IMR-90 (cell line): ENCODE measurements at regions not wholly inside any gene's neighbourhood (a gene's known extent, or its start where the extent isn't known, plus 50 kb on each side); places are given as distances from the start of the nearest gene placed in this dataset.

Experiments
- ATAC-seq: fragments of 200-7000 bp; cut with Tn5 transposase; 2 replicates; pipeline ENCODE4 v1.9.1; 2020; ENCODE audit warnings: low read depth, mild to moderate bottlenecking, moderate library complexity
- BruUV-seq: library from RNA; stranded (reverse); fragments of 400-500 nt; replicated peaks from 2 replicates; lab custom pipeline; 2021; lab: Mats Ljungman, UMichigan
- CTCF ChIA-PET: fragments of 300-600 bp; formaldehyde crosslinking; extraction: SDS; loops from one replicate; lab custom pipeline; 2021; ENCODE audit warnings: antibody characterized with exemption; lab: Yijun Ruan, JAX
- POLR2A ChIA-PET: fragments of 300-600 bp; sonication (Branson Sonifier 250); formaldehyde crosslinking; loops from one replicate; lab custom pipeline; 2022; ENCODE audit warnings: antibody characterized with exemption; ENCODE audit not compliant: unreplicated experiment; lab: Charles Lee
- DNase-seq: peaks from one replicate; pipeline ENCODE4 v3.0.0; 2013
- H2AFZ ChIP-seq: replicated peaks from 2 replicates; pipeline ENCODE3; 2013; ENCODE audit warnings: low read length, mild to moderate bottlenecking; ENCODE audit not compliant: poor library complexity
- H2AK5ac ChIP-seq: 2 replicates; pipeline ENCODE4 v1.6.1; 2013; ENCODE audit warnings: low read depth, low read length, inconsistent platforms
- H2AK9ac ChIP-seq: replicated peaks from 2 replicates; pipeline ENCODE3; 2013; ENCODE audit warnings: mild to moderate bottlenecking, low read depth, low read length, moderate library complexity; ENCODE audit not compliant: poor library complexity
- H2BK120ac ChIP-seq: 2 replicates; pipeline ENCODE4 v1.6.1; 2013; ENCODE audit warnings: low read depth, low read length, inconsistent platforms
- H2BK15ac ChIP-seq: 3 replicates; pipeline ENCODE4 v1.6.1; 2013; ENCODE audit warnings: low read depth, low read length, inconsistent platforms
- H2BK20ac ChIP-seq: 2 replicates; pipeline ENCODE4 v1.6.1; 2013; ENCODE audit warnings: low read depth, mild to moderate bottlenecking, inconsistent platforms, low read length, moderate library complexity
- H2BK5ac ChIP-seq: 2 replicates; pipeline ENCODE4 v1.6.1; 2013; ENCODE audit warnings: mild to moderate bottlenecking, low read depth, low read length, inconsistent platforms; ENCODE audit not compliant: poor library complexity, severe bottlenecking
- H3K14ac ChIP-seq: replicated peaks from 2 replicates; pipeline ENCODE4 v1.6.1; 2013; ENCODE audit warnings: low read depth, low read length, inconsistent platforms
- H3K18ac ChIP-seq: 2 replicates; pipeline ENCODE4 v1.6.1; 2013; ENCODE audit warnings: low read depth, low read length, control low read depth
- H3K23ac ChIP-seq: 2 replicates; pipeline ENCODE4 v1.6.1; 2013; ENCODE audit warnings: low read depth, low read length, inconsistent platforms
- H3K27ac ChIP-seq: 2 replicates; pipeline ENCODE4 v1.5.1; 2013; ENCODE audit warnings: mild to moderate bottlenecking, control low read depth, low read length; ENCODE audit not compliant: insufficient read depth
- H3K27me3 ChIP-seq: 2 replicates; pipeline ENCODE4 v1.6.1; 2013; ENCODE audit warnings: low read length; ENCODE audit not compliant: control insufficient read depth, insufficient read depth
- H3K36me3 ChIP-seq: 2 replicates; pipeline ENCODE4 v1.6.1; 2013; ENCODE audit warnings: low read length, mixed read lengths; ENCODE audit not compliant: control insufficient read depth, insufficient read depth
- H3K4ac ChIP-seq: 2 replicates; pipeline ENCODE4 v1.6.1; 2013; ENCODE audit warnings: low read depth, low read length, inconsistent platforms
- H3K4me1 ChIP-seq: 2 replicates; pipeline ENCODE4 v1.6.1; 2013; ENCODE audit warnings: low read length, mixed read lengths; ENCODE audit not compliant: control insufficient read depth, insufficient read depth
- H3K4me2 ChIP-seq: 2 replicates; pipeline ENCODE4 v1.6.1; 2013; ENCODE audit warnings: low read depth, mild to moderate bottlenecking, control low read depth, low read length, moderate library complexity
- H3K4me3 ChIP-seq: 2 replicates; pipeline ENCODE4 v1.5.1; 2013; ENCODE audit warnings: low read depth, mild to moderate bottlenecking, control low read depth, low read length, moderate library complexity; ENCODE audit not compliant: insufficient read depth
- H3K56ac ChIP-seq: 2 replicates; pipeline ENCODE4 v1.6.1; 2013; ENCODE audit warnings: low read length, inconsistent platforms; ENCODE audit not compliant: insufficient read depth; ENCODE audit errors: extremely low read depth
- H3K79me1 ChIP-seq, 2 experiments: 2 replicates each; pipeline ENCODE4 v1.6.1; 2013; ENCODE audit warnings: low read length in 2 of 2, inconsistent platforms in 1 of 2, low read depth in 1 of 2
- H3K9ac ChIP-seq: 2 replicates; pipeline ENCODE4 v1.6.1; 2013; ENCODE audit warnings: low read depth, low read length, control low read depth
- H3K9me1 ChIP-seq: 2 replicates; pipeline ENCODE4 v1.6.1; 2013; ENCODE audit warnings: low read length, inconsistent platforms; ENCODE audit not compliant: insufficient read depth
- H3K9me3 ChIP-seq: 2 replicates; pipeline ENCODE4 v1.6.1; 2013; ENCODE audit warnings: low read length; ENCODE audit not compliant: control insufficient read depth, insufficient read depth
- H4K20me1 ChIP-seq: 2 replicates; pipeline ENCODE4 v1.6.1; 2013; ENCODE audit warnings: low read length, inconsistent platforms; ENCODE audit not compliant: insufficient read depth
- H4K5ac ChIP-seq: 2 replicates; pipeline ENCODE4 v1.6.1; 2013; ENCODE audit warnings: mild to moderate bottlenecking, low read depth, low read length, control low read depth
- H4K8ac ChIP-seq, 2 experiments: 2 replicates each; pipeline ENCODE4 v1.6.1; 2013; ENCODE audit warnings: low read depth in 2 of 2, low read length in 2 of 2, control low read depth in 1 of 2, inconsistent platforms in 1 of 2
- H4K91ac ChIP-seq: 2 replicates; pipeline ENCODE4 v1.6.1; 2013; ENCODE audit warnings: low read depth, low read length, inconsistent platforms; ENCODE audit not compliant: insufficient read depth
- BHLHE40 ChIP-seq: fragments of 150-350 bp; IDR thresholded peaks from 2 replicates; pipeline ENCODE4 v1.6.1; 2016; ENCODE audit warnings: mild to moderate bottlenecking, low read depth, low read length
- CEBPB ChIP-seq: IDR thresholded peaks from 2 replicates; pipeline ENCODE4 v1.6.1; 2012; ENCODE audit warnings: low read depth, low read length, improper control_type of control experiment
- CTCF ChIP-seq: conservative IDR thresholded peaks from 2 replicates; pipeline ENCODE4 v1.5.1; 2012; ENCODE audit warnings: mild to moderate bottlenecking, low read depth, low read length, improper control_type of control experiment
- FOS ChIP-seq: fragments of 150-350 bp; IDR thresholded peaks from 2 replicates; pipeline ENCODE4 v1.6.1; 2016; ENCODE audit warnings: low read depth, low read length
- MAFK ChIP-seq: IDR thresholded peaks from 2 replicates; pipeline ENCODE4 v1.6.1; 2012; ENCODE audit warnings: low read depth, low read length, improper control_type of control experiment
- MAZ ChIP-seq: IDR thresholded peaks from 2 replicates; pipeline ENCODE4 v1.6.1; 2012; ENCODE audit warnings: low read depth, mild to moderate bottlenecking, low read length, improper control_type of control experiment, moderate library complexity, borderline replicate concordance
- MXI1 ChIP-seq: IDR thresholded peaks from 2 replicates; pipeline ENCODE4 v1.6.1; 2012; ENCODE audit warnings: low read depth, mild to moderate bottlenecking, low read length, moderate library complexity, borderline replicate concordance
- NFE2L2 ChIP-seq: fragments of 150-350 bp; IDR thresholded peaks from 2 replicates; pipeline ENCODE4 v1.6.1; 2016; ENCODE audit warnings: low read depth, mild to moderate bottlenecking, low read length
- POLR2A ChIP-seq: IDR thresholded peaks from 2 replicates; pipeline ENCODE4 v1.6.1; 2012; ENCODE audit warnings: mild to moderate bottlenecking, low read depth, low read length
- RAD21 ChIP-seq: IDR thresholded peaks from 2 replicates; pipeline ENCODE4 v1.6.1; 2012; ENCODE audit warnings: low read length, improper control_type of control experiment
- RCOR1 ChIP-seq: IDR thresholded peaks from 2 replicates; pipeline ENCODE4 v1.6.1; 2012; ENCODE audit warnings: mild to moderate bottlenecking, low read length, improper control_type of control experiment; ENCODE audit not compliant: insufficient replicate concordance
- RFX5 ChIP-seq: IDR thresholded peaks from 2 replicates; pipeline ENCODE4 v1.8.0; 2012; ENCODE audit warnings: low read depth, mild to moderate bottlenecking, low read length, moderate library complexity
- SMC3 ChIP-seq: fragments of 150-350 bp; IDR thresholded peaks from 2 replicates; pipeline ENCODE4 v1.6.1; 2016; ENCODE audit warnings: low read depth, mild to moderate bottlenecking, antibody characterized with exemption, low read length, moderate library complexity
- WGBS, 2 experiments: methylation state at CpG; one replicate each; pipeline versions ENCODE4 v1.1.5 to v1.1.7; 2013; ENCODE audit warnings: missing lambda C conversion rate in 2 of 2; ENCODE audit not compliant: insufficient read length in 1 of 2; ENCODE audit errors: extremely low coverage in 2 of 2; 5-methylcytosine and 5-hydroxymethylcytosine counted together
- dilution Hi-C: fragments of 300-500 bp; cut with HindIII; formaldehyde crosslinking; loops from one replicate; pipeline ENCODE4 v1.14.3; 2018; ENCODE audit warnings: low sequenced_read_pairs; ENCODE audit not compliant: unreplicated experiment
- in situ Hi-C: fragments of 300-500 bp; cut with MboI; formaldehyde crosslinking; loops from 3 replicates; pipeline ENCODE4 v1.14.3; 2019; ENCODE audit warnings: low sequenced_read_pairs, inconsistent platforms, mixed read lengths
- intact Hi-C: fragments of 100-400 bp; cut with micrococcal nuclease; formaldehyde crosslinking; loops from 2 replicates; pipeline ENCODE4 v1.10.0; 2022
- TF ChIP-seq, protein P1 (sequence below): fragments of 150-350 bp; IDR thresholded peaks from 2 replicates; pipeline ENCODE4 v1.6.1; 2016; ENCODE audit warnings: low read depth, mild to moderate bottlenecking, low read length, moderate library complexity, borderline replicate concordance

- no peak overlapping the region for H3K18ac ChIP-seq
- H2AK9ac ChIP-seq: no peak overlapping the region
- no peaks in the 10 kb centered on the region for H3K36me3 ChIP-seq
- CTCF ChIA-PET: interaction anchor here (0.5 kb wide), 1 partner anchor 432 kb away, joined by 3 read pairs; no protein-coding TSS in a partner anchor
- no peak overlapping the region for H2BK20ac ChIP-seq
- H4K8ac ChIP-seq: no peak overlapping the region
- intact Hi-C loops: no loop called here
- H3K27me3 ChIP-seq: no peaks in the 10 kb centered on the region
- no peak for DNase-seq
- H4K5ac ChIP-seq: no peak overlapping the region
- no peak for ATAC-seq
- no peak overlapping the region for H3K23ac ChIP-seq
- POLR2A ChIA-PET: no interaction called here
- no CpG with 5 or more reads among the region's 2 CpGs for WGBS, 2 experiments
- no peak overlapping the region for H3K4me3 ChIP-seq
- TF ChIP-seq NFE2L2 (no peak), RAD21 (no peak), CEBPB (no peak), MXI1 (no peak), MAFK (no peak), MAZ (no peak), SMC3 (no peak), FOS (no peak), RCOR1 (no peak), POLR2A (no peak), BHLHE40 (no peak), CTCF (no peak), RFX5 (no peak)
- TF ChIP-seq, protein P1, sequence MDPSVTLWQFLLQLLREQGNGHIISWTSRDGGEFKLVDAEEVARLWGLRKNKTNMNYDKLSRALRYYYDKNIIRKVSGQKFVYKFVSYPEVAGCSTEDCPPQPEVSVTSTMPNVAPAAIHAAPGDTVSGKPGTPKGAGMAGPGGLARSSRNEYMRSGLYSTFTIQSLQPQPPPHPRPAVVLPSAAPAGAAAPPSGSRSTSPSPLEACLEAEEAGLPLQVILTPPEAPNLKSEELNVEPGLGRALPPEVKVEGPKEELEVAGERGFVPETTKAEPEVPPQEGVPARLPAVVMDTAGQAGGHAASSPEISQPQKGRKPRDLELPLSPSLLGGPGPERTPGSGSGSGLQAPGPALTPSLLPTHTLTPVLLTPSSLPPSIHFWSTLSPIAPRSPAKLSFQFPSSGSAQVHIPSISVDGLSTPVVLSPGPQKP: no peak
- no peak overlapping the region for H3K4ac ChIP-seq
- no peaks in the 10 kb centered on the region for H4K20me1 ChIP-seq
- H3K27ac ChIP-seq: no peak overlapping the region
- H3K9ac ChIP-seq: no peak overlapping the region
- H3K79me1 ChIP-seq: no peaks in the 10 kb centered on the region
- no peaks in the 10 kb centered on the region for H3K4me1 ChIP-seq
- no peaks in the 10 kb centered on the region for H3K9me3 ChIP-seq
- H2AFZ ChIP-seq: no peak overlapping the region
- no peak overlapping the region for H2AK5ac ChIP-seq
- H2BK120ac ChIP-seq: no peak overlapping the region
- no TSS peak for BruUV-seq
- dilution Hi-C loops: no loop called here
- no peak overlapping the region for H2BK15ac ChIP-seq
- no peak overlapping the region for H3K4me2 ChIP-seq
- no peak overlapping the region for H3K56ac ChIP-seq
- in situ Hi-C loops: no loop called here
- no peaks in the 10 kb centered on the region for H3K9me1 ChIP-seq
- H2BK5ac ChIP-seq: no peak overlapping the region
- no peak overlapping the region for H3K14ac ChIP-seq
- no peak overlapping the region for H4K91ac ChIP-seq
Measured at GRCh38 chr4:68738036-68738435, 67.6 kb upstream of the UGT2B15 start.
